HCT116 (cell line): ENCODE measurements at regions not wholly inside any gene's neighbourhood (a gene's known extent, or its start where the extent isn't known, plus 50 kb on each side); places are given as distances from the start of the nearest gene placed in this dataset.

Source experiments
- ATF3 ChIP-seq: IDR thresholded peaks from 2 replicates; pipeline ENCODE4 v1.6.1; 2012
- CBX3 ChIP-seq: IDR thresholded peaks from 2 replicates; pipeline ENCODE4 v1.6.1; 2012; ENCODE audit warnings: low read depth
- CTCF ChIP-seq, 3 experiments: fragments of 200-600 bp in 1 of 3; sonication (generic) in 1 of 3; IDR thresholded peaks in 2 of 3; conservative IDR thresholded peaks in 1 of 3; 2 replicates each; pipeline ENCODE4 v1.5.1; 2012 to 2017; ENCODE audit warnings: low read depth in 2 of 3, low read length in 2 of 3, antibody characterized with exemption in 1 of 3, borderline replicate concordance in 1 of 3, control low read depth in 1 of 3, mild to moderate bottlenecking in 1 of 3, mixed read lengths in 1 of 3, mixed run types in 1 of 3, moderate library complexity in 1 of 3; ENCODE audit not compliant: insufficient read depth in 1 of 3
- POLR2A ChIP-seq: IDR thresholded peaks from 2 replicates; pipeline ENCODE4 v1.7.0; 2011; ENCODE audit warnings: borderline replicate concordance; ENCODE audit not compliant: insufficient read depth, insufficient read length; ENCODE audit errors: extremely low read depth
- POLR2AphosphoS5 ChIP-seq: IDR thresholded peaks from 2 replicates; pipeline ENCODE4 v1.6.1; 2011; ENCODE audit warnings: mild to moderate bottlenecking, low read depth, low read length, moderate library complexity
- SP1 ChIP-seq: IDR thresholded peaks from 2 replicates; pipeline ENCODE4 v1.6.1; 2012; ENCODE audit warnings: low read depth
- SRF ChIP-seq: IDR thresholded peaks from 2 replicates; pipeline ENCODE4 v1.6.1; 2012; ENCODE audit warnings: low read depth
- TCF7L2 ChIP-seq: IDR thresholded peaks from 2 replicates; pipeline ENCODE4 v1.7.0; 2011; ENCODE audit warnings: borderline replicate concordance, inconsistent platforms; ENCODE audit not compliant: insufficient read depth, insufficient read length; ENCODE audit errors: extremely low read depth
- YY1 ChIP-seq: IDR thresholded peaks from 2 replicates; pipeline ENCODE4 v1.6.1; 2011; ENCODE audit warnings: low read length, low read depth, moderate library complexity, mild to moderate bottlenecking; ENCODE audit not compliant: insufficient replicate concordance; ENCODE audit errors: extremely low read depth
- ZNF274 ChIP-seq: fragments of 200-500 bp; sonication (Bioruptor generic); IDR thresholded peaks from 2 replicates; pipeline ENCODE4 v1.6.1; 2014; ENCODE audit warnings: mild to moderate bottlenecking, low read depth, low read length, inconsistent platforms

GRCh38 chr18:33878213-33878612 lies 300.2 kb downstream of the ASXL3 start:
- TF ChIP-seq CTCF (IDR thresholded peaks at IDR 0.05 in 2 of 3, conservative IDR thresholded peaks at IDR 0.05 in 1 of 3; ENCODE audit: borderline replicate concordance in 1 of 3, insufficient read depth in 1 of 3, low read depth in 2 of 3, low read length in 2 of 3) (no peak), ZNF274 (no peak), SRF (no peak), POLR2A (no peak), SP1 (no peak), TCF7L2 (no peak), CBX3 (no peak), POLR2AphosphoS5 (no peak), YY1 (no peak), ATF3 (no peak)
